Panc1 (cell line): ENCODE measurements at regions not wholly inside any gene's neighbourhood (a gene's known extent, or its start where the extent isn't known, plus 50 kb on each side); places are given as distances from the start of the nearest gene placed in this dataset.

ENCODE experiments used
- CTCF ChIP-seq: fragments of 450-650 bp; IDR thresholded peaks from 2 replicates; pipeline ENCODE4 v1.5.1; 2017; ENCODE audit warnings: mild to moderate bottlenecking
- TF ChIP-seq, protein P1 (sequence below), 2 experiments: IDR thresholded peaks; 2 replicates each; pipeline ENCODE4 v1.6.1; 2011 to 2012; ENCODE audit warnings: low read depth in 2 of 2, control low read depth in 1 of 2, low read length in 1 of 2, mild to moderate bottlenecking in 1 of 2, moderate library complexity in 1 of 2; ENCODE audit not compliant: insufficient read depth in 1 of 2

DNA sequence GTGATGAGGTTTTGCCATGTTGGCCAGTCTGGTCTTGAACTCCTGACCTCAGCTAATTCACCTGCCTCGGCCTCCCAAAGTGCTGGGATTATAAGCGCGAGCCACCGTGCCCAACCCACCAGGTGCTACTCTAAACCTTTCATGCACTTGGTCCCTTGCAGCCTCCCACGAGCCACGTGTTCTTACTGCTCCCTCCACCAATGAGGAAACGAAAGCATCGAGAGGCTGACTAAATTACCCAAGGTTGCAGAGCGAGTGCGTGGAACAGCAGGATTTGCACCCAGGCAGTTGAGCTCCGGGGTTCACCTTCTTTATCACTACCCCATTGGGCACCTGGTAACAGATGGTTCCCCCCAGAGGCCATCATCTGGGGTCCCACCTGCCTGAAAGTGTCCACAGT is 208.3 kb downstream of the LY86 start:
- no peak for TF ChIP-seq CTCF
- TF ChIP-seq, protein P1, sequence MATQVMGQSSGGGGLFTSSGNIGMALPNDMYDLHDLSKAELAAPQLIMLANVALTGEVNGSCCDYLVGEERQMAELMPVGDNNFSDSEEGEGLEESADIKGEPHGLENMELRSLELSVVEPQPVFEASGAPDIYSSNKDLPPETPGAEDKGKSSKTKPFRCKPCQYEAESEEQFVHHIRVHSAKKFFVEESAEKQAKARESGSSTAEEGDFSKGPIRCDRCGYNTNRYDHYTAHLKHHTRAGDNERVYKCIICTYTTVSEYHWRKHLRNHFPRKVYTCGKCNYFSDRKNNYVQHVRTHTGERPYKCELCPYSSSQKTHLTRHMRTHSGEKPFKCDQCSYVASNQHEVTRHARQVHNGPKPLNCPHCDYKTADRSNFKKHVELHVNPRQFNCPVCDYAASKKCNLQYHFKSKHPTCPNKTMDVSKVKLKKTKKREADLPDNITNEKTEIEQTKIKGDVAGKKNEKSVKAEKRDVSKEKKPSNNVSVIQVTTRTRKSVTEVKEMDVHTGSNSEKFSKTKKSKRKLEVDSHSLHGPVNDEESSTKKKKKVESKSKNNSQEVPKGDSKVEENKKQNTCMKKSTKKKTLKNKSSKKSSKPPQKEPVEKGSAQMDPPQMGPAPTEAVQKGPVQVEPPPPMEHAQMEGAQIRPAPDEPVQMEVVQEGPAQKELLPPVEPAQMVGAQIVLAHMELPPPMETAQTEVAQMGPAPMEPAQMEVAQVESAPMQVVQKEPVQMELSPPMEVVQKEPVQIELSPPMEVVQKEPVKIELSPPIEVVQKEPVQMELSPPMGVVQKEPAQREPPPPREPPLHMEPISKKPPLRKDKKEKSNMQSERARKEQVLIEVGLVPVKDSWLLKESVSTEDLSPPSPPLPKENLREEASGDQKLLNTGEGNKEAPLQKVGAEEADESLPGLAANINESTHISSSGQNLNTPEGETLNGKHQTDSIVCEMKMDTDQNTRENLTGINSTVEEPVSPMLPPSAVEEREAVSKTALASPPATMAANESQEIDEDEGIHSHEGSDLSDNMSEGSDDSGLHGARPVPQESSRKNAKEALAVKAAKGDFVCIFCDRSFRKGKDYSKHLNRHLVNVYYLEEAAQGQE (IDR thresholded peaks at IDR 0.05; ENCODE audit: insufficient read depth in 1 of 2, low read depth in 2 of 2, low read length in 1 of 2) = no peak
